SK-N-SH (cell line): ENCODE measurements at regions not wholly inside any gene's neighbourhood (a gene's known extent, or its start where the extent isn't known, plus 50 kb on each side); places are given as distances from the start of the nearest gene placed in this dataset.

Experiments
- CTCF ChIA-PET: fragments of 300-600, 350-600 bp; formaldehyde crosslinking; extraction: SDS; loops from one replicate; lab custom pipeline; 2021; lab: Yijun Ruan, JAX
- POLR2A ChIA-PET: fragments of 350-600 bp; sonication (Branson Sonifier 250); formaldehyde crosslinking; extraction: SDS; loops from one replicate; lab custom pipeline; 2020; ENCODE audit warnings: antibody characterized with exemption, inconsistent platforms; lab: Yijun Ruan, JAX
- DNase-seq: peaks from one replicate; pipeline ENCODE4 v3.0.0; 2012
- H2AFZ ChIP-seq: fragments of 200-600 bp; sonication (generic); 2 replicates; pipeline ENCODE4 v1.8.1; 2016; ENCODE audit warnings: antibody characterized with exemption, mild to moderate bottlenecking, low read depth
- H3F3A ChIP-seq: fragments of 200-600 bp; sonication (generic); replicated peaks from 2 replicates; pipeline ENCODE3; 2016; ENCODE audit warnings: antibody characterized with exemption, mild to moderate bottlenecking; ENCODE audit not compliant: insufficient read depth
- H3K27ac ChIP-seq, 2 experiments: fragments of 200-500 bp in 1 of 2; fragments of 200-600 bp in 1 of 2; sonication (Bioruptor generic) in 1 of 2; sonication (generic), shearing (Covaris generic) in 1 of 2; 2 replicates each; pipeline versions ENCODE4 v1.5.1 to v1.6.1; 2014 to 2016; ENCODE audit warnings: low read depth in 2 of 2, inconsistent platforms in 1 of 2, low read length in 1 of 2, mild to moderate bottlenecking in 1 of 2, mixed read lengths in 1 of 2
- H3K27me3 ChIP-seq: fragments of 200-600 bp; sonication (generic), shearing (Covaris generic); 2 replicates; pipeline ENCODE4 v1.6.1; 2016; ENCODE audit warnings: mixed run types; ENCODE audit not compliant: insufficient read depth
- H3K36me3 ChIP-seq, 2 experiments: fragments of 200-500 bp in 1 of 2; fragments of 200-600 bp in 1 of 2; sonication (Bioruptor generic) in 1 of 2; sonication (generic) in 1 of 2; replicated peaks in 1 of 2; 2 replicates each; pipeline versions ENCODE3 to v1.5.1; 2014 to 2016; ENCODE audit warnings: low read length in 1 of 2, mild to moderate bottlenecking in 1 of 2; ENCODE audit not compliant: insufficient read depth in 2 of 2, control insufficient read depth in 1 of 2
- H3K4me1 ChIP-seq, 2 experiments: fragments of 200-500 bp in 1 of 2; fragments of 200-600 bp in 1 of 2; sonication (Bioruptor generic) in 1 of 2; sonication (generic), shearing (Covaris generic) in 1 of 2; 2 replicates each; pipeline versions ENCODE4 v1.5.1 to v1.6.1; 2014 to 2016; ENCODE audit warnings: low read depth in 1 of 2, low read length in 1 of 2, mixed run types in 1 of 2; ENCODE audit not compliant: insufficient read depth in 2 of 2, control insufficient read depth in 1 of 2
- H3K4me2 ChIP-seq: fragments of 200-600 bp; sonication (generic), shearing (Covaris generic); 2 replicates; pipeline ENCODE4 v1.6.1; 2017; ENCODE audit warnings: mixed run types
- H3K4me3 ChIP-seq, 2 experiments: fragments of 200-500 bp in 1 of 2; fragments of 200-600 bp in 1 of 2; sonication (Bioruptor generic) in 1 of 2; sonication (generic), shearing (Covaris generic) in 1 of 2; 2 replicates each; pipeline versions ENCODE4 v1.5.1 to v1.8.1; 2014 to 2016; ENCODE audit warnings: low read depth in 2 of 2, inconsistent platforms in 1 of 2, low read length in 1 of 2, mild to moderate bottlenecking in 1 of 2, mixed read lengths in 1 of 2, moderate library complexity in 1 of 2
- H3K79me2 ChIP-seq: fragments of 200-600 bp; sonication (generic); 2 replicates; pipeline ENCODE4 v1.8.1; 2017; ENCODE audit warnings: mild to moderate bottlenecking; ENCODE audit not compliant: insufficient read depth
- H3K9ac ChIP-seq: fragments of 200-600 bp; sonication (generic); 2 replicates; pipeline ENCODE4 v1.6.1; 2017; ENCODE audit warnings: mixed run types
- H3K9me2 ChIP-seq: fragments of 200-600 bp; sonication (generic); 2 replicates; pipeline ENCODE4 v1.6.1; 2017; ENCODE audit warnings: mixed run types
- H3K9me3 ChIP-seq: fragments of 200-600 bp; sonication (generic); 2 replicates; pipeline ENCODE4 v1.6.1; 2017; ENCODE audit warnings: mixed run types, mild to moderate bottlenecking, moderate library complexity
- H4K20me1 ChIP-seq: fragments of 200-600 bp; sonication (generic); 2 replicates; pipeline ENCODE4 v1.6.1; 2017; ENCODE audit warnings: mild to moderate bottlenecking, mixed run types; ENCODE audit not compliant: insufficient read depth
- ELF1 ChIP-seq: IDR thresholded peaks from 2 replicates; pipeline ENCODE4 v1.4.0; 2012
- EP300 ChIP-seq, 2 experiments: IDR thresholded peaks; 2 replicates each; pipeline versions ENCODE4 v1.4.0 to v1.6.1; 2012; ENCODE audit warnings: borderline replicate concordance in 1 of 2, low read depth in 1 of 2, low read length in 1 of 2
- EZH2phosphoT487 ChIP-seq: fragments of 200-600 bp; sonication (generic); IDR thresholded peaks from 2 replicates; pipeline ENCODE4 v1.6.1; 2017; ENCODE audit warnings: low read depth, mixed run types, mild to moderate bottlenecking, antibody characterized with exemption, moderate library complexity, borderline replicate concordance
- FOSL2 ChIP-seq: IDR thresholded peaks from 2 replicates; pipeline ENCODE4 v1.4.0; 2012; ENCODE audit warnings: low read depth, mild to moderate bottlenecking, moderate library complexity, borderline replicate concordance
- GATA2 ChIP-seq: sonication (generic); formaldehyde crosslinking; IDR thresholded peaks from 2 replicates; pipeline ENCODE4 v1.5.0; 2020; ENCODE audit warnings: mild to moderate bottlenecking, missing genetic modification reagents
- IRF3 ChIP-seq: fragments of 150-350 bp; IDR thresholded peaks from 2 replicates; pipeline ENCODE4 v1.6.1; 2016; ENCODE audit warnings: mild to moderate bottlenecking, low read depth, low read length
- JUND ChIP-seq: IDR thresholded peaks from 2 replicates; pipeline ENCODE4 v1.4.0; 2012
- MAX ChIP-seq: IDR thresholded peaks from 2 replicates; pipeline ENCODE4 v1.4.0; 2012; ENCODE audit warnings: low read depth
- MXI1 ChIP-seq: IDR thresholded peaks from 2 replicates; pipeline ENCODE4 v1.6.1; 2012; ENCODE audit warnings: mild to moderate bottlenecking, low read depth, low read length, improper control_type of control experiment
- POLR2AphosphoS5 ChIP-seq: IDR thresholded peaks from 2 replicates; pipeline ENCODE4 v1.6.1; 2012; ENCODE audit warnings: low read depth, low read length
- RAD21 ChIP-seq: IDR thresholded peaks from 2 replicates; pipeline ENCODE4 v1.6.1; 2012; ENCODE audit warnings: mild to moderate bottlenecking, low read length
- RCOR1 ChIP-seq: fragments of 150-350 bp; IDR thresholded peaks from 2 replicates; pipeline ENCODE4 v1.6.1; 2017; ENCODE audit warnings: antibody characterized with exemption, low read length
- RFX5 ChIP-seq: IDR thresholded peaks from 2 replicates; pipeline ENCODE4 v1.6.1; 2012; ENCODE audit warnings: mild to moderate bottlenecking, improper control_type of control experiment, low read length
- TAF1 ChIP-seq: IDR thresholded peaks from 2 replicates; pipeline ENCODE4 v1.6.1; 2012; ENCODE audit warnings: low read depth, mild to moderate bottlenecking, low read length, moderate library complexity, borderline replicate concordance
- TCF12 ChIP-seq: IDR thresholded peaks from 2 replicates; pipeline ENCODE4 v1.4.0; 2012
- WGBS: methylation state at CpG from one replicate; pipeline ENCODE4 v1.1.6; 2017; ENCODE audit warnings: low lambda C conversion rate; 5-methylcytosine and 5-hydroxymethylcytosine counted together
- TF ChIP-seq, protein P1 (sequence below): fragments of 150-350 bp; IDR thresholded peaks from 2 replicates; pipeline ENCODE4 v1.6.1; 2017; ENCODE audit warnings: antibody characterized with exemption, low read length, low read depth, borderline replicate concordance
- TF ChIP-seq, protein P2 (sequence below): IDR thresholded peaks from 2 replicates; pipeline ENCODE4 v1.4.0; 2012; ENCODE audit warnings: low read depth, borderline replicate concordance
- TF ChIP-seq, protein P3 (sequence below): IDR thresholded peaks from 2 replicates; pipeline ENCODE4; 2012

DNA sequence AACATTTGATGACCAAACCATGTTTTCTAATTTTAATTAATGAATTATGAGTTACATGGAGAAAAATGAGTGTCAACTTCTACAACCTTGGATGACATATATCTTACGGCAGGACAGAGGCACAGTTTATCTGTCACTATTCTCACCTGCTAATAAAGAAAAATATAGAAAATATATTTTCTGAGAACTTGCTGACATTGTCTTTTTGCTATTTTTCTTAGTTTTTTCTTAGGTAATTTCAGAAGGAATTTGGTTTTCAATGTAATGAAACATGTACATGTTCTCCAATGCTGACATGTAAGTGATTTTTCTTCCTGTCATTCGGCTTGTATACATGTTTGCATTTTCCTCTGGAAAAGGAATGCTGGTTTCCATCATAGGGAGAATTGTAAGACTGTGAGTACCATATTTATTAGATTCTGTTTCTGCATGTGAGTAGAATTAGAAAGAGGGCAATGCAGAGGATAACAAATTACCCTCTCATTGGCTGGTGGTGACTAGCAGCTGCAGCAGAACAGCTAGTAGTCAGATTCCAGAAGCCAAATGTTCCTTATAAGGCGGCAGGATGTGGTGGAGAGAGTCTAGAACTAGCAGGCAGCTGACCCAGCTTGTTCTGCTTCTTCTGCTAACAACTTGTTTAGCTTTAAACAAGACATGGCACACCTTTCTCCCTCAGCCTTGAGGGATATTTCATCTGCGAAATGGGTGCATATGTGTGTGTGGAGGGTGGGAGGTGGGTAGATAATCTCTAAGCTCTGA lies 132.8 kb upstream of the SPACA1 start (continued):
- no peak for TF ChIP-seq IRF3

- no peaks in the 10 kb centered on the region for H3K27me3 ChIP-seq
- no peaks in the 10 kb centered on the region for H3K9me3 ChIP-seq
- no peak for DNase-seq
- no peak overlapping the region for H3K4me2 ChIP-seq
- no peaks in the 10 kb centered on the region for H3K79me2 ChIP-seq
- no peaks in the 10 kb centered on the region for H4K20me1 ChIP-seq
- H3K9ac ChIP-seq: no peak overlapping the region
- no peaks in the 10 kb centered on the region for H3K4me1 ChIP-seq
- no peak overlapping the region for H3K4me3 ChIP-seq
- 65% methylated on average over 6 of the region's 6 CpGs for WGBS
- no peak overlapping the region for H3K27ac ChIP-seq
- POLR2A ChIA-PET: no interaction called here
- H3K9me2 ChIP-seq: no peaks in the 10 kb centered on the region
- CTCF ChIA-PET: interaction anchor here (2.0 to 5.4 kb wide), 2 partner anchors 15 to 37 kb away, joined by 4 to 24 read pairs; no protein-coding TSS in a partner anchor
- no peaks in the 10 kb centered on the region for H3K36me3 ChIP-seq
- no peak for TF ChIP-seq EP300 (IDR thresholded peaks at IDR 0.05; ENCODE audit: borderline replicate concordance in 1 of 2, low read depth in 1 of 2, low read length in 1 of 2)
- no peak for TF ChIP-seq MXI1
- TF ChIP-seq EZH2phosphoT487: no peak
- TF ChIP-seq FOSL2: no peak
- no peak for TF ChIP-seq TAF1
- no peak for TF ChIP-seq JUND
- TF ChIP-seq RFX5: no peak
- no peak for TF ChIP-seq TCF12
- no peak for TF ChIP-seq ELF1
- TF ChIP-seq, protein P1, sequence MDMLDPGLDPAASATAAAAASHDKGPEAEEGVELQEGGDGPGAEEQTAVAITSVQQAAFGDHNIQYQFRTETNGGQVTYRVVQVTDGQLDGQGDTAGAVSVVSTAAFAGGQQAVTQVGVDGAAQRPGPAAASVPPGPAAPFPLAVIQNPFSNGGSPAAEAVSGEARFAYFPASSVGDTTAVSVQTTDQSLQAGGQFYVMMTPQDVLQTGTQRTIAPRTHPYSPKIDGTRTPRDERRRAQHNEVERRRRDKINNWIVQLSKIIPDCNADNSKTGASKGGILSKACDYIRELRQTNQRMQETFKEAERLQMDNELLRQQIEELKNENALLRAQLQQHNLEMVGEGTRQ: no peak
- TF ChIP-seq RCOR1: no peak
- no peaks in the 10 kb centered on the region for H3F3A ChIP-seq
- H2AFZ ChIP-seq: no peak overlapping the region
These were observed 133.7 kb upstream of the SPACA1 start for GRCh38 chr6:87913974-87914373.

DNA sequence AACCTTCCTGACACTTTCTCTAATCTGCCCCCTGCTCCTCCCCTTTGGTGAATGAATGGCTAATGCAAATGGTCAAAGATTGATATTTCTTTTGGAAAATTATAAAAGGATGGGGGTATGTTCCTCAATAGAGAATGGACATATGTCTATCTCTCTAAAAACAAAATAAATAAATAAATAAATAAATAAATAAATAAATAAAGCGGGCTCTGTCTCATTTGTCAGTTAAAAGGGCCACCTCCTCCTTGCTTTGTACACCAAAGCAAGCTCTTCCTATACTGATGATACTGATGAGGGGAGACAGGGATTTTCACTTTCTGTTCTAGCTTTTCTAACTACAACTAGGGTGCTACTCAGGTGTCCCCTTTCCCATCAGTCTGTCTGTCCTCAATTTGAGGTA lies 135.5 kb upstream of the SPACA1 start:
- Histone ChIP-seq H3K9ac (no peak overlapping the region), H3K27me3 (no peaks in the 10 kb centered on the region), H3F3A (no peaks in the 10 kb centered on the region), H3K9me3 (no peaks in the 10 kb centered on the region), H2AFZ (no peak overlapping the region), H3K4me3 (no peak overlapping the region), H4K20me1 (no peaks in the 10 kb centered on the region), H3K27ac (no peak overlapping the region), H3K79me2 (no peaks in the 10 kb centered on the region), H3K9me2 (no peaks in the 10 kb centered on the region), H3K4me2 (no peak overlapping the region), H3K36me3 (no peaks in the 10 kb centered on the region), H3K4me1 (no peaks in the 10 kb centered on the region)
- ChIA-PET POLR2A (no interaction called here), CTCF (interaction anchor here (1.0 to 1.6 kb wide), 2 partner anchors 18 to 79 kb away, joined by 3 to 5 read pairs; no protein-coding TSS in a partner anchor)
- no peak for DNase-seq
- no peak for TF ChIP-seq RFX5
- TF ChIP-seq, protein P1: no peak
- no peak for TF ChIP-seq POLR2AphosphoS5
- TF ChIP-seq MXI1: no peak
- TF ChIP-seq, protein P2, sequence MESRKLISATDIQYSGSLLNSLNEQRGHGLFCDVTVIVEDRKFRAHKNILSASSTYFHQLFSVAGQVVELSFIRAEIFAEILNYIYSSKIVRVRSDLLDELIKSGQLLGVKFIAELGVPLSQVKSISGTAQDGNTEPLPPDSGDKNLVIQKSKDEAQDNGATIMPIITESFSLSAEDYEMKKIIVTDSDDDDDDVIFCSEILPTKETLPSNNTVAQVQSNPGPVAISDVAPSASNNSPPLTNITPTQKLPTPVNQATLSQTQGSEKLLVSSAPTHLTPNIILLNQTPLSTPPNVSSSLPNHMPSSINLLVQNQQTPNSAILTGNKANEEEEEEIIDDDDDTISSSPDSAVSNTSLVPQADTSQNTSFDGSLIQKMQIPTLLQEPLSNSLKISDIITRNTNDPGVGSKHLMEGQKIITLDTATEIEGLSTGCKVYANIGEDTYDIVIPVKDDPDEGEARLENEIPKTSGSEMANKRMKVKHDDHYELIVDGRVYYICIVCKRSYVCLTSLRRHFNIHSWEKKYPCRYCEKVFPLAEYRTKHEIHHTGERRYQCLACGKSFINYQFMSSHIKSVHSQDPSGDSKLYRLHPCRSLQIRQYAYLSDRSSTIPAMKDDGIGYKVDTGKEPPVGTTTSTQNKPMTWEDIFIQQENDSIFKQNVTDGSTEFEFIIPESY: no peak
- TF ChIP-seq, protein P3, sequence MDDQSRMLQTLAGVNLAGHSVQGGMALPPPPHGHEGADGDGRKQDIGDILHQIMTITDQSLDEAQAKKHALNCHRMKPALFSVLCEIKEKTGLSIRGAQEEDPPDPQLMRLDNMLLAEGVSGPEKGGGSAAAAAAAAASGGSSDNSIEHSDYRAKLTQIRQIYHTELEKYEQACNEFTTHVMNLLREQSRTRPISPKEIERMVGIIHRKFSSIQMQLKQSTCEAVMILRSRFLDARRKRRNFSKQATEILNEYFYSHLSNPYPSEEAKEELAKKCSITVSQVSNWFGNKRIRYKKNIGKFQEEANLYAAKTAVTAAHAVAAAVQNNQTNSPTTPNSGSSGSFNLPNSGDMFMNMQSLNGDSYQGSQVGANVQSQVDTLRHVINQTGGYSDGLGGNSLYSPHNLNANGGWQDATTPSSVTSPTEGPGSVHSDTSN: no peak
- no peak for TF ChIP-seq MAX
- TF ChIP-seq GATA2: no peak
- TF ChIP-seq RAD21: no peak
- 73% methylated on average over 1 of the region's 1 CpG for WGBS
